T-helper 9 cell (primary cell): ENCODE measurements at regions not wholly inside any gene's neighbourhood (a gene's known extent, or its start where the extent isn't known, plus 50 kb on each side); places are given as distances from the start of the nearest gene placed in this dataset.
"Not testable (repeated sequence)": the region's sequence is repeated elsewhere in the genome, so short reads cannot be mapped to it uniquely, and the experiment has no call there.

Experiments used
- DNase-seq: peaks from one replicate; pipeline ENCODE4 v3.0.0-alpha.2; 2020

DNA sequence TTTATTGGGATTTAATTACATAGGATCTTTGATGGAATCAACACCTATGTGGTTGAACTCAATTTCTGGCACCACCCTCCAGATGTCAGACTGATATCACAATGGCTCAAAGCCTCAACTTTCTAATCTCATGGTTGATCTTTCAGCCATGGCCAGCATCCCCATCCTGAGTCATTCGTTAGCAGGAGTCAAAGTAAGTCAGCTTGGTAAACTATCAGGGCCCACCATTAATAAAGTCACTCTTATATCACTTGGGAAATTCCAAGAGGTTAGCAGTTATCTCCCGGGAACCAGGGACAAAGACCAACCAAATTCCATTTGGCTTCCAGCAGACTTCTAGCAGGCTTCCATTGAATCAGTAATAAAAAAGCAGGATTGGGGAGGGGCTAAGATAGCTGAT, 50.7 kb upstream of the TNFSF4 start:
- no peak for DNase-seq

DNA sequence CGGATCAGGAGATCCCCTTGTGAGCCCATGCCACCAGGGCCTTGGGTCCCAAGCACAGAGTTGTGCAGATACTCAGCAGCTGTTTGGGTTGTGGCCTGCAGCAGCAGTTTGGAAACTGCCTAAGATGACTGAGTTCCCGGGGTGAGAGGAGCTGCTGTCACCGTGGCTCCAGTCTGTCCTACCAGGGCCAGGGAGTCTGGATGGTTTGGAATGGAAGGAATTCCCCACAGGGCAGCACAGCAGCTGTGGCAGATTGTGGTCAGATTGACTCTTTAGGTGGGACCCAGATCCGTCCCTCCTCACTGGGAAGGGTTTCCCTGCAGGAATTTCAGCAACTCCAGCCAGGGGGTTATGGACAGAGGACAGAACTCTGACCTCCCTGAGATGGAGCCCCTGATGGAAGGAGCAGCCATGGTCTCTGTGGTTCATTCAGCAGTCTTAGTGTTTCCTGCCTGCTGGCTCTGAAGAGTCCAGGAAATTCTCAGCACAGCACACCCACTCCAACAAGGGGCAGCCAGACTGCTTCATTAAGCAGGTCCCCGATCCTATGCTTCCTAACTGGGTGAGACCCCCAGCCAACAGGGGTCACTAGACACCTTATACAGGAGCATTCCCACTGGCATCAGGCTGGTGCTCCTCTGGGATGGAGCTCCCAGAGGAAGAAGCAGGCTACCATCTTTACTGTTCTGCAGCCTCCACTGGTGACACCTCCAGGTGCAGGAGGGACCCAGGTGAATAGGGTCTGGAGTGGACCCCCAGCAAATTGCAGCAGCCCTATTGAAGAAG, 51.5 kb upstream of the TNFSF4 start:
- DNase-seq = no peak

DNA sequence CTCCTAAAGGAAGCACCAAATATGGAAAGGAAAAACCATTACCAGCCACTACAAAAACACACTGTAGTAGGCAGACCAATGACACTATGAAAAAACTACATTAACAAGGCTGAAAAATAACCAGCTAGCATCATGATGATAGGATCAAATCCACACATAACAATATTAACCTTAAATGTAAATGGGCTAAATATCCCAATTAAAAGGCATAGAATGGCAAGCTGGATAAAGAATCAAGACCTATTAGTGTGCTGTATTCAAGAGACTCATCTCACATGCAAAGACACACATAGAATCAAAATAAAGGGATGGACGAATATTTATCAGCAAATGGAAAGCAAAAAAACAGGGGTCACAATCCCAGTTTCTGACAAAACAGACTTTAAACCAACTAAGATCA, 53.2 kb upstream of the TNFSF4 start:
- DNase-seq = not testable (repeated sequence)

DNA sequence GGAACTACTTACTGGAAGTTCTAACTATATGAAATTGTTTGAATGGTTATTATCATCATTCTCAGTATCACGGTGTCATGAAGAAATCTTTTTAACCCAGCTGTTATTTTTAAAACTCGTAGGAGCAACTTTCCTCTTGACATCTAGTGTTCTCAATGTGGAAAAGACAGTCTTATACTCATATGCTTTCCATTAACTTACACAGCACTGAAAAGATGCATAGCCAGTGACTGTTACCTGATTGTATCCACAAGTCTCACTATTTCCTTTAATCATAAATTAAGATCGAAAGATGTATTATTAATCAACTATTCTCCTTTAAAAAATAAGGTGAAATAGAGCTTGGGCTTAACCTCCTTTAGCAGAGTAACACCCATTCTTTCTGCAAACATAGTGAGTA, 59.7 kb upstream of the TNFSF4 start:
- no peak for DNase-seq

DNA sequence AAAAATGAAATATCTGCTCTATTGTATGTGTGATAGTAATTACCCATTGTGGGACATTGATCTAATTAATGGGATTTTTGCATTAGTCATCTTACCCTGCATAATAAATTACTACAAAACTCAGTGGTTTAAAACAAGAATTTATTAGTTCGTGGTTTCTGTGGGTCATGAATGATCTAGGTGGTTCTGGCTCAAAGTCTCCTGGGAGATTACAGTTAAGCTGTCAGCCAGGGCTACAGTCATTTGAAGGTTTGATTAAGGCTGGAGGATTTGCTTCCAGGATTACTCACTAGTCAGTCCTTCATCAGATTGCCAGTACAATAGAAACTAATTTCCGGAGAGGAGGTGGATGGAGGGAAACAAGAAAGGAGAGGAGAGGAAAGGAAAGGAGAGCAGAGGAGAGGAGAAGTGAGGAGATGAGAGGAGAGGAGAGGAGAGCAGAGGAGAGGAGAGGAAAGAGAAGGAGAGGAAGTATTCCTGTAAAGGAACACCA, 60.4 kb upstream of the TNFSF4 start:
- no peak for DNase-seq

DNA sequence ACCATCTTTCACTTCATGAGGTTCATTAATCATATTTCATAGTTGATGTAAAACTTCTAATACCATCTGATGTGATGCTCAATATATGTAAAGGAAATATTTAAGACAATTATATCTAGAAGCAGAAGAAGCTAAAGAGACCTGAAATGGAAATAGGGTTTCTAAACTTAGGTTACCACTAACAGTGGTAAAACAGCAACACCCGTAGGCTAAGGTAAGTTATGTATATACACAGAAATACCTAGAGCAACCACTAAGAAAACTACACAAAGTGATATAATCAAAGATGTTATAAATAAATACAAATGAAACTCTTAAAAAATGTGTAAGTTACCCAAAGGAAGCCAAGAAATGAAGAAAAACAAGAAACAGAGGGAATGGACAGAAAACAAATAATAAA, 61.1 kb upstream of the TNFSF4 start:
- no peak for DNase-seq

DNA sequence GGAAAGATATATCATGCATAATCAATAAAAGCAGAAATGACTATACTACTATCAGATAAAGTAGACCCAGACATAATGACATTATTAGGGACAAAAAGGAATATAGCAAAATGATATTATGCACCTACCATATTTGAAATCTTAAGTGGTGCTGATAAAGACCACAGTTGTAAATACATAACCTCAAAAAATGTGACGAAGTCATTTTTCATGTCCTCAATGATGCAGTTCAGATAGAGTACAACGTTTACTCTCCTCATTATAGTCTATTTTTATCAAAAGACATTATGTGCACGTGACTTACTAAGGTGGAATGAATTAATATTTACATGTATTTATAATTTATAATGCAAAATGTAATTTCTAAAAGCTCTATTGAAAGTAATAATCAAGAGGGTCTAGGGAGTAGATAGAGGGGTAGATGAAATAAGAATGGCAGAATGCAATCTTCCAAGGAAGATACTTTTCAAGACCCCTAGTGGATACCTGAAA, 61.7 kb upstream of the TNFSF4 start:
- DNase-seq = no peak

DNA sequence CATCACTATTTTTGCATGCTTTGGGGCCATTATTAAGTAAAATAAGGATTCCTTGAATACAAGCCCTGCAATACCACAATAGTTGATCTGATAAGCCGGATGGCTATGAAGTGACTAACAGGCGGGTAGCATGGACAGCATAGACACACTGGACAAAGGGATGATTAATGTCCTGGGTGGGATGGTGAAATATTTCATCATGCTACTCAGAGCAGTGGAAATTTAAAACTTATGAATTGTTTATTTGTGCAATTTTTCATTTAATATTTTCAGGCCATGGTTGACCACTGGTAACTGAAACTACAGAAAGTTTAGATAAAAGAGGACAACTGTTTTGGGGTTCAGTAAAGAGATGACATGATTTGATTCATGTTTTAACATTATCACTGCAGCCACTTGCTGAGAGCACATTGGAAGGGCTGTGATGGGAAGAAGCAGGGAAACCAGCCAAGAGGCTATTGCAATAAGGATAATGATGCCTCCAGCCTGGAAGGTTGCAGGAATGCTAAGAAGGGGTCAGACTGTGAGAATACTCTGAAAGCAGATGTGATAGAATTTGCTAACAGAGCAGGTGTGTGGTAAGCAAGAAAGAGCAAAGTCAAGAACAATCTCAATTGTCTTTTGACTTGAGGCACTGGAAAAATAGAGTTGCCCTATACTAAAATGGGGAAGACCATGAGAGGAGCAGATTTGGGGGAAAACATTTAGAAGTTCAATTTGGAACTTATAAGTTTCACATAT, 62.5 kb upstream of the TNFSF4 start:
- DNase-seq = no peak

DNA sequence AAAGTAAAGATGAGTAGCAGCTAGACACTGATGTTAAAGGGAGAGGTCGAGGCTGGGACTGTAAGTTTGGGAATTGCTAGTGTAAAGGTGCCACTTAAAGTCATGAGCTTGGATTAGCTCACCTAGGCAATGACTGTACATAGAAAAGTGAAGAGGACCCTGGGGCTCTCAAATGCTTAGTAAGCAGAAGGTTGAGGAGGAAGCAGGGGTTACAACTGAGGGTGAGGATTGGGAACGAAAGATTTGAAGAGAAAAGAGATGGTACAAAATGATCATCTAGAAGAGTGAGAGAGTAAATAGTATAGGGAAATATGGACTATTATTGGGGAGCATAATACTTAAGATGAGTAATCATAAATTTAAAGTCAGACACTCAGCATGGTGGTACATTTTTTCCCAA, 63.1 kb upstream of the TNFSF4 start:
- no peak for DNase-seq

DNA sequence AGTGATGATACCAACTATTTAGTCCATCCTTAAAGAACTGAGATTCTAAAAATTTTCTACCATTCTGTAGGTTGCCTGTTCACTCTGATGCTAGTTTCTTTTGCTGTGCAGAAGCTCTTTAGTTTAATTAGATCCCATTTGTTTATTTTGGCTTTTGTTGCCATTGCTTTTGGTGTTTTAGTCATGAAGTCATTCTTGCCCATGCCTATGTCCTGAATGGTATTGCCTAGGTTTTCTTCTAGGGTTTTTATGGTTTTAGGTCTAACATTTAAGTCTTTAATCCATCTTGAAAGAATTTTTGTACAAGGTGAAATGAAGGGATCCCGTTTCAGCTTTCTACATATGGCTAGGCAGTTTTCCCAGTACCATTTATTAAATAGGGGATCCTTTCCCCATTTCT, 63.9 kb upstream of the TNFSF4 start:
- DNase-seq = not testable (repeated sequence)

DNA sequence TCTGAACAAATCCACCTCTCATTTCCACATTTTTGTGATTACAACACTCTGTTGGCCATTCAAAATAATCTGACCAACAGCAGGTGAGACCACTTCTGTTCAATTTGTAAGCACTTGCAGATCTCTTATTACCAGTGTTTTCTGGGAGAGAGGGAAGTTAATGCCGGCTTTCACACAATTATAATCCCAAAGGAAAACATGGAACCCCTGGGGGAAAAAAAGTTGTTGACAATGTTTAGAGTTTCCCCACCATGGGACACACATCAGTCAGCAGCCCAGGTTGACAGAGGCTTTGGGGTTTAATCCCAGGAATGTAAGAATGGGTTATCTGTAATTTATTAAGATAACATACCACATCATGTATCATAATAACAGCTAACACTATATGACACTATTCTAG, 68.4 kb upstream of the TNFSF4 start:
- DNase-seq = no peak

DNA sequence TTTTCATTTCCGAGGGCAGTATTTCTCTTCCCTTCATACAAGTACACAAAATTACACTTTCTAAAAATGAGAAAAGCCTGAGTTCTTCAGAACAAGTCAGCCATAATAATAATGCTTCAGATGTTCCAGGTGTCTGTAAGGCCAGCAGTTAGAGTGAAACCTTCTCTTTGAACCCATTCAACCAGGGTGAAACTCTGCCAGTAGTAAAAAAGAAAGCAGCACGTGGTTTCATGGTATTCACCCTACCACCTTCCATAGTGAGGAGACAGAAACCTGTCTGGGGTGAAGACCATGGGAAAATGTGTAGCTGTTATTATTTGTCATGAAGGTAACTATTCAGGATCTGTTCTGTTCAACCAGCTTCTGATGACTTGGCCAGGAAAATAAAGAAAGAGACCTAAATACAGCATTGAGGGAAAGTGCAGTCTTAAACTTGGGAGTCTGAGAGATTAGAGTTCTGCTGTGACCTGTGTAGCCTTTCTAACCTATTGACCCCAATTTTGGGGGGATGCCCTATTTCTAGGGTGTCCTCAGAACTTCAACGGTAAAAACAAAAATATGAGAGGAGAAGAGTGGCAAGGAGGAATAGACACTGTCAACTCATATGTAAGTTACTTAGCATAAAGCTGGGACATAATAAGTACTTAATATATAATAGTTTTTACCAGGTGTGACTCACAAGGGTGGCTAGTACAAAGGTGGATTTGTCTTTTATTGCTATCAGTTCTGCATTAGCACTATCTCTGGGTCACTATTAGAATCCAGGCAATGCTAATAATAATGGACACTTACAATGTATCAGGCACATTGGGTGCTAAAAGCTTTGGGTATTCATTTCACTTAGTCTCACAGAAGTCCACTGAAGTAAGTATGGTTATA, 70.0 kb upstream of the TNFSF4 start:
- DNase-seq = no peak

DNA sequence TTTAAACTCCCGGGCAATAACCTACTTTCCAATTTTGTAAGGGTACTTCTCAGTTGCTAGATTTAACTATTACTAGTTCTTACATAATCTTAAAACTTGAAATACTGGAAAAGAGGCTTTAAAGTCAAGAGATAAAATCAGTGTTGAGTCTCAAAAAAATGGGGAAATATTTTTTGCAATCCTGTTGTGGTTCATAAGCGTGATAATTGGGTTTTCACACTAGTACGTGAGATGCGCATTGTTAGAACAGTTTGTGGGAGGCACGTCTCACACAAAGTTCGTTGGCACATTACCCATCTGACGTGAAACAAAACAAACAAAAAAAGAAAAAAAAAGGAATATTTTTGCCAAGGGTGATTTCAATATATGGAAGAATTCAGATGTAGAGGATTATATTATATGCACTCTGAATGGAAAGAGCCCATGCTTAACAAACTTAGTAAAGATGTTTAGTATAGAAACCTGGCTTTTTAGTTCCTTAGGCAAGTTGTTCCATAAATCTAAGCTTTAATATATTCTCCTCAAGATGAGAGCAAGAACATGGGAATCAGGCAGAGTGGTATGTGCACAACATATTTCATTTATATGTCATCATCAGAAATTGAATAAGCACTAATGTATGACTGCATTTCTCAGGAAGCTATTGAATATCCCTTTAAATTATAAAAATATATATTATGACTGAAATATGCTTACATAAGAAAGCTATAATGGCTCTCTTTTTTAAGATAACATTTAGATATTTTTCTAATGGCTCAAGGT, 73.9 kb upstream of the TNFSF4 start:
- DNase-seq = no peak

DNA sequence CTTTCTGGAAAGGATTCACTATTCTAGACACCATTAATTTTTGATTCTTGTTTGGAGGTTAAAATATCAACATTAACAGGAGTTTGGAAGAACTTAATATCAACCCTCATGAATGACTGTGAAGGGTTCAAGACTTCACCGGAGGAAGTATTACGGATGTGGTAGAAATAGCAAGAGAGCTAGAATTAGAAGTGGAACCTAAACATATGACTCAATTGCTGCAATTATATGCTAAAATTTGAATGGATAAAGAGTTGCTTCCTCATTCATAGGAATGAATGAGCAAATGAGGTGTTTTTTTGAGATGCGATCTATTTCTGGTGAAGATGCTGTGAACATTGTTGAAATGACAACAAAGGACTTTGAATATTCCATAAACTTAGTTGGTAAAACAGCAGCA, 77.9 kb upstream of the TNFSF4 start:
- DNase-seq = no peak

DNA sequence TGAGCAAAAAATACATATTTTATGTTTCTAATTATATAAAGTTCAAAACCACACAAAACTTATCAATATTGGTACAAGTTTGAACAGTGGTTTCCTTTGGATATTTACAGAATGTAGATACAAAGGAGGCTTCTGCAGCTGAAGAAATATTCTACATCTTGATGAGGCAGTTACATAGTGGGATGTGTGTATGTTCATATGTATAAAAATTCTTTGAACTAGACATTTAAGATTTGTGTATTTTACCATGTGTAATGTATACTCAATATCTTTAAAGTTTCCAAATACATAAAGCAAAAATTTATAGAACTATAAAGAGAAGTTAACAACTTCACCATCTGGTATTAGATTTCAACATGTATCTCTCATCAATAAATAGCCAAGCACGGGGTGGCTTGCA, 80.7 kb upstream of the TNFSF4 start:
- DNase-seq = no peak

DNA sequence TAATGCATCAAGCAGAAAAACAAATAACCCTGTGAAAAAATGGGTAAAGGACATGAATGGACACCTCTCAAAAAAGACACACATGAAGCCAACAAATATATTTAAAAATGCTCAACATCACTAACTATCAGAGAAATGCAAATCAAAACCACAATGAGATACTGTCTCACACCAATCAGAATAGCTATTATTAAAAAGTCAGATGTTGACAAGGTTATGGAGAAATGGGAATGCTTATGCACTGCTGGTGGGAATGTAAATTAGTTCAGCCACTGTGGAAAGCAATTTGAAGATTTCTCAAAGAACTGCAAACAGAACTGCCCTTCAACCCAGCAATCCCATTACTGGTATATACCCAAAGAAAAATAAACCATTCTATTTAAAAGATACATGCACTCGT, 86.6 kb upstream of the TNFSF4 start:
- no peak for DNase-seq

DNA sequence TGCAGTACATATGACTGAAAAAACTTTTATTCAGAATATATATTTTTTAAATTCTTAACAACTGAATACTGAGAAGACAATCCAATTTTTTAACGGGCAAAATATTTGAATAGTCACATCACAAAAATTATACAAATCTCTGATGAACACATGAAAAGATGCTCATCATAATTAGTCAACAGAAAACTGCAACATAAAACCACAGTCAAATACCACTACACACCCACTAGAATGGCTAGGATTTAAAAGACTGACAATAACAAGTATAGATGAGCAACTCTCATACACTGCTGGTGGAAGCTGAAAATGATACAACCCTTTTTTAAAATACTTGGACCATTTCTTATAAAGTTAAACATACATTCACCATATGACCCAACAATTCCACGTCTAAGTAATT, 87.7 kb upstream of the TNFSF4 start:
- no peak for DNase-seq

DNA sequence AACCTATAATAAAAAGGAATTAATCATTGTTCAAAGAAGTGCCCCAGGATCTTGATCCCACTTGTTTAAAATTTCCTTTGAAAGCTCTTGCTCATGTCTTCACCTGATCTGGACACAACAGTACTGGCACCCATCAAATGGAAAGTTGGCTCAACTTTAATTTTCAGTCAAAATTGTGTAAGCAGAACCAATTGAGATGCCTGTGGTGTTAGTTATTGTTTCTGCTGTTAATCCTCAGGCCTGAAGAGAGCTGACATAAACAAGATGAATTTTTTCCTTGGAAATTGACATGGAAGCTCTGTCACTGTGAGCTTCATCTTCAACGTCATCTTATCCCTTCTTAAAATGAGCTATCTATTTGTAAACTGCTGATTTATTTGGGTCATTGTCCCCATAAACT, 88.3 kb upstream of the TNFSF4 start:
- no peak for DNase-seq

DNA sequence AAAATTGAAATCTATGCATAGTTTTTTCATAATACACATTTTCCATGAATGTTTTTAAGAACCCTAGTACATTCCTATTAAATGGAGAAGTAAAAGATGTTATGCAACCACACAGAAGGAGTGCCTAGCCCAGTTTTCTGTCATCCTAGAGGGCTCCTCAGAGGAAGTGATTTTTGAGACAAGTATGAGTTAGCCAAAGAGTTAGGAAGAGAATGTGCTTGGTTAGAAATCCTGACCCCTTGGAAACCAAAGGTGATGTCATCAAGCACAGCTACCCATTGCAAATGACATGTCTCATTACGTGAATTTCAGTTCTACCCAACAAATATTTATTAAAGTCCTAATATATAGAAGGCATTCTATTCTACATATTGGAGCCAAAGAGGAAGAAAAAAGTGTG, 88.9 kb upstream of the TNFSF4 start:
- DNase-seq = no peak

DNA sequence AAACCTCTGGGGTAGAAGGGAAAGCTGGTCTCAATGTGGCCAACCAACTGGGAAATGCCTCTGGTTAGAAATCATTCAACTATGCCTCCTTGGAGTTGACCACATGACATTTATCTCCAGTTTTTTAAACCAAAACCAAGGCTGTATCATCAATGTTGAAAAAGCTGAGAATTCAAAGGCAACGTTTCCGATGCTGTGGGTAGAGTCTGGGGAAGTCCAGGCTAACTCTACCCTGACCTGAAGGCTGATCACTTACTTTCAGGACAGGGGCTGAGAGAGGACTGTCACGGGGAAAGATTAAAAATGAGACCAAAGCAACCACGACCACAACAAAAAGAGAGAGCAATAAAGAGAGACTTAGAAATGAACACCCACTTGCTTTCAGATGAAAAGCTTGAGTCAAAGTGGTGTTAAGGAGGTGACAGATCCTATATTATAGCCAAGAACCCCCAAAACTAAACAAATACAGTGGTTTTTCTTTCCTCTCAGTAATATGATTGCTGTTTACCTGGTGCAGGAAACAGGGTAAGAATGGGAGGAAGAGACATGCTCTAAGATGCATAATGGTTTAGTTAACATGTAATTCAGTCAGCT, 90.8 kb upstream of the TNFSF4 start:
- DNase-seq = no peak

DNA sequence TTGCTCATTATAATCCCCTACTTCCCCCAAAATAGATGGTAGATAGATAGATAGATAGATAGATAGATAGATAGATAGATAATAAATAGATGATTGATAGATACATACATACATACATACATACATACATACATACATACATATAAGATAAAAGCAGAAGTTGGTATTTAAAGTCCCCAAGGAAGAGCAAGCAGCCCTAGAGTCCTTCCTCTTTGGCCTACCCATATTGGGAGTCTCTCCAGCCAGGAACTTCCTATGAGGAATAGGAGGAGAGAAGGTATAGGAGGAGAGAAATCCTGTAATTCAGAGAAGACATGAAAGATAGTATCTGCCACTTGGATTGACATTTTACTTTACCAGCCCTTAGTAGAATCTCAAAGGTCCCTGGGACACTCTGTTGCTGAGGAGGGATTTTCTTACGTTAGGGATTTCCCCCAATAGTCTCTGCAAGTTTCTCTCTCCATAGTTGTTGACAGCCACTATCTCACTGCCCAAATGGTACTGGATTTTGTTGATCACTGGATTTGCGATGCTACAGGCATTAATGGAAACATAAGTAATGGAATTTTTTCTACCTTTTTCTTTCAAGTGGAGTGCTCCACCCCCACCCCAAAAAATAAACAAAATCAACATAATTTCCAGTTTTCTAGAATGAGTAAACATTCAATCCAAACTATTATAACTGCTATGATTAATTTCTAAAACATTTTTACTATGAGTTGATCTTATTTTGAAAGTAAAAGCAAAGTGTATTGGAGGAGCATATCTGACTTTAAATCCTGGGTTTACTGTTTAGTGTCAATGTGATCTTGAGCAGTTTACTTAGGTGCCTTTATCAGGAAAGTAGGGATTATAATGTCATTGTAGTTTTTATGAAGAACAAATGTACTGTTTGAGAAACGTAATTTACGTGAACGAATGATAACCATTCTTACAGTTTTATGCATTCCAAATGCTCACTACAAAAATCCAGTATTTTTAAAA, 93.2 kb upstream of the TNFSF4 start:
- no peak for DNase-seq
